ENCODE measurements at regions not wholly inside any gene's neighbourhood (a gene's known extent, or its start where the extent isn't known, plus 50 kb on each side); places are given as distances from the start of the nearest gene placed in this dataset.
"Not testable (repeated sequence)": the region's sequence is repeated elsewhere in the genome, so short reads cannot be mapped to it uniquely, and the experiment has no call there.

DNA sequence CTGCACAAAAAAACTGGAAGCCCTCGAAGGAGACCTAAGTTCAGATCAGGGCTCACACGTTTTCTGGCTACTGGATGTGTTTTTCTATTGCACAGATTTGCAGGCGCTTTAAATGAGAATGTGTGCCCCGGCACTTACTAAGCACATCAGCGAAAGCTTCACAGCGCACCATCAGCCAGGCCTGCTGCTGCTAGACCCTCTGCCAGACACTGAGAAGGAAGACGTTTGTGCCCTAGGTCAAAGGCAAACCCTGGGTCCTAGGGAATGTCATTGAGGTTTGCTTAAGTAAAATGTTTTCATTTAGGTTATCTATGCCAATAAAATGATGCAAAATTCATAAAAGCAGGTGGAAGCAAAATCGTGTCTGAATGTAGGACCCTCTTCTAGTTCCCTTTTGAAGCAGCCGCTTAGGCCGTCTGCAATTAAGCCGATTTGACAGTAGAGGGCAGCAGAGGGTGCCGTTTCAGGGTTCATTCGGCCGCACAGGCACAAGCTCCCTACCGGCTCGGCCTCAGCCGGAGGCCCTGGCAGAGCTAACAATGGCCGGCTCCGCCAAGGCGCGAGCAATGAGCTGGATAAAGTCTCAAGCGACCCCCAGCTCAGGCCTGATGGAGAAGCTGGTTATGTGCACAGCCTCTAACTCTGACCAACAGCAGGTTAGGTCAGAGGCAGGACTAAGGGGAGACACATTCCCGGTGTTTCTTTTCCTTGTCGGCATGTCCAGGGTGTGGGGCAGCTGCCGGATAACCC lies 107.2 kb upstream of the FOXA2 start:
- TF ChIP-seq, protein P1, sequence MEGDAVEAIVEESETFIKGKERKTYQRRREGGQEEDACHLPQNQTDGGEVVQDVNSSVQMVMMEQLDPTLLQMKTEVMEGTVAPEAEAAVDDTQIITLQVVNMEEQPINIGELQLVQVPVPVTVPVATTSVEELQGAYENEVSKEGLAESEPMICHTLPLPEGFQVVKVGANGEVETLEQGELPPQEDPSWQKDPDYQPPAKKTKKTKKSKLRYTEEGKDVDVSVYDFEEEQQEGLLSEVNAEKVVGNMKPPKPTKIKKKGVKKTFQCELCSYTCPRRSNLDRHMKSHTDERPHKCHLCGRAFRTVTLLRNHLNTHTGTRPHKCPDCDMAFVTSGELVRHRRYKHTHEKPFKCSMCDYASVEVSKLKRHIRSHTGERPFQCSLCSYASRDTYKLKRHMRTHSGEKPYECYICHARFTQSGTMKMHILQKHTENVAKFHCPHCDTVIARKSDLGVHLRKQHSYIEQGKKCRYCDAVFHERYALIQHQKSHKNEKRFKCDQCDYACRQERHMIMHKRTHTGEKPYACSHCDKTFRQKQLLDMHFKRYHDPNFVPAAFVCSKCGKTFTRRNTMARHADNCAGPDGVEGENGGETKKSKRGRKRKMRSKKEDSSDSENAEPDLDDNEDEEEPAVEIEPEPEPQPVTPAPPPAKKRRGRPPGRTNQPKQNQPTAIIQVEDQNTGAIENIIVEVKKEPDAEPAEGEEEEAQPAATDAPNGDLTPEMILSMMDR (IDR thresholded peaks at IDR 0.05), result peak; percentile 93
- no peaks in the 10 kb centered on the region for H3K9me3 Mint-ChIP-seq
- no peak overlapping the region for H3K27ac Mint-ChIP-seq
- no peaks in the 10 kb centered on the region for H3K36me3 Mint-ChIP-seq (ENCODE audit: low read depth)
- no peak overlapping the region for H3K4me3 Mint-ChIP-seq
- peak; percentile 46 for DNase-seq
- H3K4me1 Mint-ChIP-seq (ENCODE audit: low read depth), result no peaks in the 10 kb centered on the region; the same call in 1 of the 2 replicates
- H3K27me3 Mint-ChIP-seq (ENCODE audit: insufficient read depth), result peaks cover 2% of the 10 kb centered on the region; the same call in 1 of the 2 replicates

DNA sequence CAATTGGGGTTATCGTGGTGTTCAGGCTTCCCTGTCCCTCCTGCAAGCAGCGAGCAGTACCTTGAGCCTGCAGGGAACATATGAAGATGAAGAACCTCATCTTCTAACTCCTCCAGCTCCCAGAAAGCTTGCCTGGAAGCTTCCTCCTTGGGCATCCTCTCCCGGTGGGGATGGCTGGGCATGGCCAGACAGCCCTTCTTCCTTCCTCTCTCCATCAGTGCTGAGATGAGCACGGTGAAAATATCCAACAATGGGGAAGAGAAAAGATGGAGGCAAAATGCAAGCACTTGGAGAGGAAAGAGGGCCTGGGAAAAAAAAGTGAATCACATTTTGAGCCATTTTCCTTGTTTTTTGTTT lies 107.7 kb upstream of the FOXA2 start:
- H3K27ac Mint-ChIP-seq, result no peak overlapping the region
- no peak for DNase-seq

DNA sequence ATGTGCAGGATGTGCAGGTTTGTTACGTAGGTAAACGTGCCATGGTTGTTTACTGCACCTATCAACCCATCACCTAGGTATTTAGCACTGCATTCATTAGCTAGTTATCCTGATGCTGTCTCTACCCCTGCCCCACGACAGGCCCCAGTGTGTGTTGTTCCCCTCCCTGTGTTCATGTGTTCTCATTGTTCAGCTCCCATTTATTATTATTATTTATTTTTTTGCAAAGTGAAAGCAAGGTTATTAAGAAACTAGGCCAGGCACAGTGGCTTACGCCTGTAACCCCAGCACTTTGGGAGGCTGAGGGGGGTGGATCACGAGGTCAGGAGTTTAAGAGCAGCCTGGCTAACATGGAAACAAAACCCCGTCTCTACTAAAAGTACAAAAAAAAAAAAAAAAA lies 108.2 kb upstream of the FOXA2 start:
- H3K27ac Mint-ChIP-seq; H3K27me3 Mint-ChIP-seq (ENCODE audit: insufficient read depth); H3K36me3 Mint-ChIP-seq (ENCODE audit: low read depth): not testable (repeated sequence)

More for the DNA sequence above, 107.7 kb upstream of the FOXA2 start:
- no peaks in the 10 kb centered on the region for H3K4me1 Mint-ChIP-seq (ENCODE audit: low read depth)
- peaks cover 2% of the 10 kb centered on the region; the same call in 1 of the 2 replicates for H3K27me3 Mint-ChIP-seq (ENCODE audit: insufficient read depth)
- TF ChIP-seq, protein P1 (IDR thresholded peaks at IDR 0.05), result no peak
- no peaks in the 10 kb centered on the region for H3K36me3 Mint-ChIP-seq (ENCODE audit: low read depth)
- no peaks in the 10 kb centered on the region for H3K9me3 Mint-ChIP-seq
- H3K4me3 Mint-ChIP-seq, result no peak overlapping the region

DNA sequence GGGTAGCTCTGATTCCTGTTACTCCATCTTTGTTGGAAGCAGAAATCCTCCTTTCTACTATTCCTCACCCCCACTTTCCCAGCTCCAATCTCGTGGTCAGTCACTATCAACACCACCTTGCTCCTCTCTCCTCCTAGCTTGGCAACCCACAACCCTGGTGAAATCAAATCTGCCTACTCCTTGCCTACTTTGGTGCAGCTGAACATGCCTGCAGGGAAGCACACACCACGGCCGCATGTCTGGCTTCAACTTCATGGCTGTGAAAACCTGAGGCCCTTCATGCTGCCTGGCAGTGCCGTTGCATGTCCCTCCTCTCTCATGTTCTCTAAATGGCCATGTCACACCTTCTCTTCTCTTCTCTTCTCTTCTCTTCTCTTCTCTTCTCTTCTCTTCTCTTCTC lies 112.4 kb upstream of the FOXA2 start:
- no peak for DNase-seq
- no peak overlapping the region for H3K27ac Mint-ChIP-seq
- no peaks in the 10 kb centered on the region for H3K36me3 Mint-ChIP-seq (ENCODE audit: low read depth)
- H3K27me3 Mint-ChIP-seq (ENCODE audit: insufficient read depth), result peaks cover under 1% of the 10 kb centered on the region; the same call in 1 of the 2 replicates
- H3K4me3 Mint-ChIP-seq, result no peak overlapping the region
- TF ChIP-seq, protein P1 (IDR thresholded peaks at IDR 0.05), result no peak
- H3K4me1 Mint-ChIP-seq (ENCODE audit: low read depth), result no peaks in the 10 kb centered on the region
- H3K9me3 Mint-ChIP-seq, result no peaks in the 10 kb centered on the region

More for the DNA sequence above, 108.2 kb upstream of the FOXA2 start:
- H3K9me3 Mint-ChIP-seq; H3K4me3 Mint-ChIP-seq; DNase-seq; H3K4me1 Mint-ChIP-seq (ENCODE audit: low read depth): not testable (repeated sequence)

DNA sequence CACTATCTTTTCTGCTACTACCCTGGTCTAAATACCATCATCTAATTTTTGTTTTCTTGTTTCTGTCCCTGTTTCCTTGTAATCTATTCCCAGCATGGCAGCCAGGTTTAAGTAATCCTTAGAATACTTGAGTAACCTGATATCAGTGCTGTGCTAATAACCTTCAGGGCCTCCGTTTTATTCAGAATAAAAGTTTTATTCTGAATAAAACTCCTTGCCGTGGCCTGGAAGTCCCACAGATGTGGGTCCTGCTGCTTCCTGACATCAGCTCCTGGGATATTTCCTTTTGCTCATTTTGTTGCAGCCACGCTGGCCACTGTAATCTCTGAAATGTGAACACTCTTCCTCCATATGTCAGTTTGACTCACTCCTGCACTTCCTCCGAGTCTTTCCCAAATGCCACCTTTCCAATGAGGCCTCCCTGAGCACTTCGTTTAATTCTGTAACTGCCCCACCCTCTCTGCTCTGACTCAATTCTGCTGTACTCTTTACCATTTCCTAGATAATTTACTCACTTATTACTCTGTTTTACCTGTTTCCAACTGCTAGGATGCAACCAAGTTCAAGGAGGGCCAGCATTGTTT lies 114.0 kb upstream of the FOXA2 start:
- H3K9me3 Mint-ChIP-seq, result no peaks in the 10 kb centered on the region
- no peak overlapping the region for H3K4me3 Mint-ChIP-seq
- H3K27me3 Mint-ChIP-seq (ENCODE audit: insufficient read depth), result peaks cover 2% of the 10 kb centered on the region; the same call in 1 of the 2 replicates
- DNase-seq, result no peak
- H3K27ac Mint-ChIP-seq, result no peak overlapping the region
- no peaks in the 10 kb centered on the region for H3K4me1 Mint-ChIP-seq (ENCODE audit: low read depth)
- H3K36me3 Mint-ChIP-seq (ENCODE audit: low read depth), result no peaks in the 10 kb centered on the region
- TF ChIP-seq, protein P1 (IDR thresholded peaks at IDR 0.05), result no peak

DNA sequence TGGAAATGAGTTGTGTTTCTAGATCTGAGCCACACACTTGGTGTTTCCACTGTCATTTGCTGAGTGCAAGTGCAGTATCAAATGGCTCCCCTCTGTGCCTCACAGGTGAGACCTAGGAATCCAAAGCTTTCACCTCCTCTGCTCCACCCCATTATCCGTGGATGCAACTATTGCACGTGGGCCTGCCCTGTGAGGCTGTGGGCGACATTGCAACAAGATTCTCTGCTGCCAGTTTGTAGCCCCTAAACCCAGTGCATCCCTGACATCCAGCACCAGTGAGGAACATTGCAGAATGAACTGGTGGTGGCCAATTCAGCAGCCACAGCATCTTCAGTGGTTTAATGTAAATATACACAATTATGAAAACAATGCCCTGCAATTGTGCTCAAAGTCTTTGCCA lies 115.0 kb upstream of the FOXA2 start:
- H3K27ac Mint-ChIP-seq, result no peak overlapping the region
- H3K9me3 Mint-ChIP-seq, result no peaks in the 10 kb centered on the region
- TF ChIP-seq, protein P1 (IDR thresholded peaks at IDR 0.05), result no peak
- no peaks in the 10 kb centered on the region for H3K36me3 Mint-ChIP-seq (ENCODE audit: low read depth)
- H3K27me3 Mint-ChIP-seq (ENCODE audit: insufficient read depth), result peaks cover 2% of the 10 kb centered on the region; the same call in 1 of the 2 replicates
- H3K4me3 Mint-ChIP-seq, result no peak overlapping the region
- DNase-seq, result no peak
- no peaks in the 10 kb centered on the region for H3K4me1 Mint-ChIP-seq (ENCODE audit: low read depth)

Measured in HFFc6 (cell line).